Large intestine (tissue), 3 donors: ENCODE measurements at regions not wholly inside any gene's neighbourhood (a gene's known extent, or its start where the extent isn't known, plus 50 kb on each side); places are given as distances from the start of the nearest gene placed in this dataset.
"Not testable (repeated sequence)": the region's sequence is repeated elsewhere in the genome, so short reads cannot be mapped to it uniquely, and the experiment has no call there.

Source experiments
- DNase-seq, 2 donors: peaks; one replicate each; pipeline versions ENCODE4 v3.0.0 to v3.0.0-alpha.2; 2013
- H3K27ac ChIP-seq: one replicate; pipeline ENCODE4 v1.5.1; 2013; ENCODE audit warnings: low read length
- H3K27me3 ChIP-seq: 2 replicates; pipeline ENCODE4 v1.6.1; 2013; ENCODE audit warnings: low read length; ENCODE audit not compliant: control insufficient read depth, insufficient read depth
- H3K36me3 ChIP-seq: 2 replicates; pipeline ENCODE4 v1.6.1; 2013; ENCODE audit warnings: low read length; ENCODE audit not compliant: control insufficient read depth, insufficient read depth
- H3K4me1 ChIP-seq: one replicate; pipeline ENCODE4 v1.6.1; 2013; ENCODE audit warnings: low read length; ENCODE audit not compliant: control insufficient read depth, insufficient read depth
- H3K4me3 ChIP-seq: one replicate; pipeline ENCODE4 v1.5.1; 2013; ENCODE audit warnings: low read length
- H3K9me3 ChIP-seq: one replicate; pipeline ENCODE4 v1.6.1; 2013; ENCODE audit warnings: mild to moderate bottlenecking, low read depth, low read length, moderate library complexity; ENCODE audit not compliant: control insufficient read depth
- WGBS: methylation state at CpG from one replicate; pipeline ENCODE4 v1.1.5; 2013; ENCODE audit warnings: low lambda C conversion rate; ENCODE audit not compliant: insufficient coverage; 5-methylcytosine and 5-hydroxymethylcytosine counted together

- no peak overlapping the region for H3K4me3 ChIP-seq
- H3K27me3 ChIP-seq, result no peaks in the 10 kb centered on the region
- no peaks in the 10 kb centered on the region for H3K4me1 ChIP-seq
- H3K36me3 ChIP-seq, result no peaks in the 10 kb centered on the region
- no peaks in the 10 kb centered on the region for H3K9me3 ChIP-seq
- DNase-seq, result no peak
- H3K27ac ChIP-seq, result no peak overlapping the region
- 100% methylated on average over 1 of the region's 3 CpGs for WGBS
Observed at GRCh38 chr18:41073372-41073954, 881.6 kb upstream of the PIK3C3 start.

- Histone ChIP-seq H3K36me3 (no peaks in the 10 kb centered on the region), H3K9me3 (no peaks in the 10 kb centered on the region), H3K4me3 (no peak overlapping the region), H3K4me1 (no peaks in the 10 kb centered on the region), H3K27me3 (no peaks in the 10 kb centered on the region), H3K27ac (no peak overlapping the region)
- no peak for DNase-seq
- WGBS, result no CpG with 5 or more reads among the region's 1 CpG
Observed at GRCh38 chr18:41072946-41073345, 882.1 kb upstream of the PIK3C3 start.

- 94% methylated on average over 2 of the region's 4 CpGs for WGBS
- DNase-seq, result no peak
- no peaks in the 10 kb centered on the region for H3K9me3 ChIP-seq
- H3K36me3 ChIP-seq, result no peaks in the 10 kb centered on the region
- H3K4me3 ChIP-seq, result no peak overlapping the region
- H3K27ac ChIP-seq, result no peak overlapping the region
- no peaks in the 10 kb centered on the region for H3K4me1 ChIP-seq
- H3K27me3 ChIP-seq, result no peaks in the 10 kb centered on the region
Observed at GRCh38 chr18:41071826-41072225, 883.2 kb upstream of the PIK3C3 start.

GRCh38 chr18:41069167-41069566 is 885.9 kb upstream of the PIK3C3 start:
- H3K9me3 ChIP-seq, result no peaks in the 10 kb centered on the region
- no peaks in the 10 kb centered on the region for H3K27me3 ChIP-seq
- H3K4me3 ChIP-seq, result no peak overlapping the region
- no CpG with 5 or more reads among the region's 7 CpGs for WGBS
- H3K4me1 ChIP-seq, result no peaks in the 10 kb centered on the region
- no peak for DNase-seq
- no peaks in the 10 kb centered on the region for H3K36me3 ChIP-seq
- no peak overlapping the region for H3K27ac ChIP-seq

GRCh38 chr18:41064916-41065315 is 890.1 kb upstream of the PIK3C3 start:
- H3K4me3 ChIP-seq, result no peak overlapping the region
- H3K27ac ChIP-seq, result no peak overlapping the region
- H3K9me3 ChIP-seq, result no peaks in the 10 kb centered on the region
- no peaks in the 10 kb centered on the region for H3K4me1 ChIP-seq
- no peaks in the 10 kb centered on the region for H3K36me3 ChIP-seq
- H3K27me3 ChIP-seq, result no peaks in the 10 kb centered on the region
- 40% methylated on average over 1 of the region's 1 CpG for WGBS
- no peak for DNase-seq

- H3K9me3 ChIP-seq, result no peaks in the 10 kb centered on the region
- no peak overlapping the region for H3K4me3 ChIP-seq
- no peaks in the 10 kb centered on the region for H3K27me3 ChIP-seq
- H3K4me1 ChIP-seq, result no peaks in the 10 kb centered on the region
- H3K36me3 ChIP-seq, result no peaks in the 10 kb centered on the region
- no peak for DNase-seq
- WGBS, result no CpG with 5 or more reads among the region's 2 CpGs
- no peak overlapping the region for H3K27ac ChIP-seq
Observed at GRCh38 chr18:41060967-41061366, 894.1 kb upstream of the PIK3C3 start.

GRCh38 chr18:41059126-41059415 is 896.0 kb upstream of the PIK3C3 start:
- no peaks in the 10 kb centered on the region for H3K4me1 ChIP-seq
- H3K27me3 ChIP-seq, result no peaks in the 10 kb centered on the region
- H3K4me3 ChIP-seq, result no peak overlapping the region
- no peak overlapping the region for H3K27ac ChIP-seq
- no peaks in the 10 kb centered on the region for H3K36me3 ChIP-seq
- WGBS, result 71% methylated on average over 1 of the region's 1 CpG
- no peak for DNase-seq
- no peaks in the 10 kb centered on the region for H3K9me3 ChIP-seq

GRCh38 chr18:41058351-41059125 is 896.5 kb upstream of the PIK3C3 start:
- DNase-seq, result no peak
- H3K36me3 ChIP-seq, result no peaks in the 10 kb centered on the region
- H3K4me1 ChIP-seq, result no peaks in the 10 kb centered on the region
- H3K27me3 ChIP-seq, result no peaks in the 10 kb centered on the region
- H3K4me3 ChIP-seq, result no peak overlapping the region
- WGBS, result 73% methylated on average over 1 of the region's 9 CpGs
- no peaks in the 10 kb centered on the region for H3K9me3 ChIP-seq
- no peak overlapping the region for H3K27ac ChIP-seq

GRCh38 chr18:41052625-41053024 is 902.4 kb upstream of the PIK3C3 start:
- no peak for DNase-seq
- Histone ChIP-seq H3K9me3 (peaks cover 2% of the 10 kb centered on the region), H3K27me3 (no peaks in the 10 kb centered on the region), H3K27ac (no peak overlapping the region), H3K36me3 (no peaks in the 10 kb centered on the region), H3K4me1 (no peaks in the 10 kb centered on the region), H3K4me3 (no peak overlapping the region)
- WGBS, result 100% methylated on average over 1 of the region's 3 CpGs

GRCh38 chr18:41046250-41046649 is 908.8 kb upstream of the PIK3C3 start:
- not testable (repeated sequence) for H3K27me3 ChIP-seq, H3K4me3 ChIP-seq, DNase-seq, H3K4me1 ChIP-seq, H3K36me3 ChIP-seq, H3K9me3 ChIP-seq, H3K27ac ChIP-seq
- WGBS, result 90% methylated on average over 10 of the region's 16 CpGs

GRCh38 chr18:41043876-41044275 is 911.2 kb upstream of the PIK3C3 start:
- 100% methylated on average over 1 of the region's 4 CpGs for WGBS
- DNase-seq, result no peak
- no peaks in the 10 kb centered on the region for H3K4me1 ChIP-seq
- no peak overlapping the region for H3K27ac ChIP-seq
- H3K9me3 ChIP-seq, result no peaks in the 10 kb centered on the region
- no peak overlapping the region for H3K4me3 ChIP-seq
- H3K27me3 ChIP-seq, result no peaks in the 10 kb centered on the region
- H3K36me3 ChIP-seq, result no peaks in the 10 kb centered on the region
